Kidney (tissue), 13 donors: ENCODE measurements at regions not wholly inside any gene's neighbourhood (a gene's known extent, or its start where the extent isn't known, plus 50 kb on each side); places are given as distances from the start of the nearest gene placed in this dataset.
"Not testable (repeated sequence)": the region's sequence is repeated elsewhere in the genome, so short reads cannot be mapped to it uniquely, and the experiment has no call there.

Experiments
- DNase-seq, 5 donors: peaks; one replicate each; pipeline ENCODE4 v3.0.0-alpha.2; 2013 to 2020
- FAIRE-seq: peaks from 2 replicates; lab custom pipeline; 2012; peaks lifted over from hg19 to GRCh38; lab: Jason Lieb, UNC
- H3K27ac ChIP-seq, 2 donors: one replicate each; pipeline ENCODE4 v1.7.0; 2013; ENCODE audit warnings: low read depth in 2 of 2, low read length in 2 of 2, inconsistent platforms in 1 of 2
- H3K27me3 ChIP-seq: one replicate; pipeline ENCODE4 v1.7.1; 2013; ENCODE audit warnings: low read length, inconsistent platforms; ENCODE audit not compliant: control insufficient read depth, insufficient read depth
- H3K36me3 ChIP-seq, 3 donors: one replicate each; pipeline versions ENCODE4 v1.7.0 to v1.7.1; 2013; ENCODE audit warnings: low read length in 3 of 3, control low read depth in 1 of 3, inconsistent platforms in 1 of 3; ENCODE audit not compliant: insufficient read depth in 3 of 3, control insufficient read depth in 2 of 3
- H3K4me1 ChIP-seq, 3 donors: one replicate each; pipeline versions ENCODE4 v1.7.0 to v1.7.1; 2013; ENCODE audit warnings: low read length in 3 of 3, inconsistent platforms in 1 of 3, low read depth in 1 of 3; ENCODE audit not compliant: control insufficient read depth in 2 of 3, insufficient read depth in 2 of 3
- H3K4me3 ChIP-seq, 3 donors: one replicate each; pipeline versions ENCODE4 v1.7.0 to v1.8.1; 2013; ENCODE audit warnings: low read length in 3 of 3, control low read depth in 1 of 3, inconsistent platforms in 1 of 3
- H3K9ac ChIP-seq, 3 donors: one replicate each; pipeline versions ENCODE4 v1.7.0 to v1.7.1; 2013; ENCODE audit warnings: low read length in 3 of 3, control low read depth in 1 of 3, inconsistent platforms in 1 of 3
- H3K9me3 ChIP-seq, 3 donors: one replicate each; pipeline versions ENCODE4 v1.7.0 to v1.7.1; 2013; ENCODE audit warnings: low read length in 3 of 3, control low read depth in 1 of 3, inconsistent platforms in 1 of 3; ENCODE audit not compliant: control insufficient read depth in 2 of 3, insufficient read depth in 1 of 3
- intact Hi-C: fragments of 100-400 bp; cut with DNase I; formaldehyde crosslinking; loops from one replicate; pipeline ENCODE4 v1.11.1; 2022
- TF ChIP-seq, protein P1 (sequence below): IDR thresholded peaks from 3 replicates; pipeline ENCODE4 v1.5.1; 2012; ENCODE audit warnings: mild to moderate bottlenecking, moderate library complexity, borderline replicate concordance; ENCODE audit not compliant: insufficient read depth; ENCODE audit errors: extremely low read depth
- donor health status: control.
- donor health status: control.
- donor health status: control.
- donor health status: control.
- donor health status: control.
- donor health status: DM: yes; HTN: yes; CAD: no.
- donor health status: Normal renal cell carcinoma (clear cell type).

DNA sequence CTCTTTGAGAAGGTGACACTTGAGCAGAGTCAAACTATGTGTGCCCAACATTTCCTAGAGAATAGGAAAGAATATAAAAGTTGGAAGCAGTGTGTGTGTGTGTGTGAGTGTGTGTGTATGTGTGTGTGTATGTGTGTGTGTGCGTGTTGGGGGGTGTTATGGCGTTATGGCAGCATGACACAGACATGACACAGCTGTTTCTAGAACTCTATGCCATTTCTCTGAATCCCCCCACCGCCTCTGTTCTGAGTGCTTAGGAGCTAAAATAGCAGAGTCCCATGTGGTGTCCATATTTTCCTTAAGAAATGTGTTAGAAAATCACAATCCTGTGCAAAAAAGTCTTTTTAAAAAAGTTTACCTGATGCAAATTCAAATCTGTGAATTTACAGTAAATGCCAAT is 556.1 kb downstream of the RWDD3 start:
- H3K27ac ChIP-seq = no peak overlapping the region
- intact Hi-C loops = no loop called here
- no peaks in the 10 kb centered on the region for H3K9me3 ChIP-seq
- H3K27me3 ChIP-seq = no peaks in the 10 kb centered on the region
- TF ChIP-seq, protein P1, sequence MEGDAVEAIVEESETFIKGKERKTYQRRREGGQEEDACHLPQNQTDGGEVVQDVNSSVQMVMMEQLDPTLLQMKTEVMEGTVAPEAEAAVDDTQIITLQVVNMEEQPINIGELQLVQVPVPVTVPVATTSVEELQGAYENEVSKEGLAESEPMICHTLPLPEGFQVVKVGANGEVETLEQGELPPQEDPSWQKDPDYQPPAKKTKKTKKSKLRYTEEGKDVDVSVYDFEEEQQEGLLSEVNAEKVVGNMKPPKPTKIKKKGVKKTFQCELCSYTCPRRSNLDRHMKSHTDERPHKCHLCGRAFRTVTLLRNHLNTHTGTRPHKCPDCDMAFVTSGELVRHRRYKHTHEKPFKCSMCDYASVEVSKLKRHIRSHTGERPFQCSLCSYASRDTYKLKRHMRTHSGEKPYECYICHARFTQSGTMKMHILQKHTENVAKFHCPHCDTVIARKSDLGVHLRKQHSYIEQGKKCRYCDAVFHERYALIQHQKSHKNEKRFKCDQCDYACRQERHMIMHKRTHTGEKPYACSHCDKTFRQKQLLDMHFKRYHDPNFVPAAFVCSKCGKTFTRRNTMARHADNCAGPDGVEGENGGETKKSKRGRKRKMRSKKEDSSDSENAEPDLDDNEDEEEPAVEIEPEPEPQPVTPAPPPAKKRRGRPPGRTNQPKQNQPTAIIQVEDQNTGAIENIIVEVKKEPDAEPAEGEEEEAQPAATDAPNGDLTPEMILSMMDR = no peak
- no peaks in the 10 kb centered on the region for H3K36me3 ChIP-seq
- no peaks in the 10 kb centered on the region for H3K4me1 ChIP-seq
- FAIRE-seq (no peak), DNase-seq (no peak)
- no peak overlapping the region for H3K4me3 ChIP-seq
- H3K9ac ChIP-seq = no peak overlapping the region

DNA sequence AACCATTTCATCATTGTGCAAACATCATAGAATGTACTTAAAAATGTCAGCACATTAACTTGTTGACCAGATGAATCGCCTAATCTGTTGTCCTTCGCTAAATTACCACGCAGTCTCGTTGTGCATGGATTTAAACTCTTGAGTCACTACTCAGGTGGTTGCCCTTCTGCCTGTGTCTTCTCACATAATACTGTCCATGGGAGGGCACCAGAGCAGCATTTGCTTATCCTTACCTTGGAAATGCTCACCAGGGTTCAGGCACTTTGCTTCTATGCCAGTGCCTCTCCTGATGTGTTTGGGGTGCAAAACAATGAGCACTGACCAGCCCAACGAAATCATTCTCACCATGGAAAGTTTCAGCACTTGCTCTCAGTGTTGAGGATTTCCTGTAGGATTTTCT is 559.9 kb downstream of the RWDD3 start:
- Histone ChIP-seq H3K9ac (no peak overlapping the region), H3K27me3 (no peaks in the 10 kb centered on the region), H3K4me3 (no peak overlapping the region), H3K36me3 (no peaks in the 10 kb centered on the region), H3K9me3 (peaks cover 0 to 2% (median 0%) of the 10 kb centered on the region in 3 donors), H3K27ac (no peak overlapping the region), H3K4me1 (no peaks in the 10 kb centered on the region)
- intact Hi-C loops = no loop called here
- DNase-seq (no peak), FAIRE-seq (no peak)
- TF ChIP-seq, protein P1 = no peak

DNA sequence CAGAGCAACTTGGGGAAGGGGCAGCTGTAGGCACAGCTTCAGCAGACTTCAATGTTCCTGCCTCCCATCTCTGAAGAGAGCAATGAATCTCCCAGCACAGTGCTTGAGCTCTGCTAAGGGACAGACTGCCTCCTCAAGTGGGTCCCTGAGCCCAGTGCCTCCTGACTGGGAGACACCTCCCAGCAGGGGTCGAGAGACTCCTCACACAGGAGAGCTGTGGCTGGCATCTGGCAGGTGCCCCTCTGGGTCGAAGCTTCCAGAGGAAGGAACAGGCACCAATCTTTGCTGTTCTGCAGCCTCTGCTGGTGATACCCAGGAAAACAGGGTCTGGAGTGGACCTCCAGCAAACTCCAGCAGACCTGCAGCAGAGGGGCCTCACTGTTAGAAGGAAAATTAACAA is 563.8 kb downstream of the RWDD3 start:
- H3K27ac ChIP-seq, H3K9ac ChIP-seq, intact Hi-C loops, H3K9me3 ChIP-seq, FAIRE-seq, H3K36me3 ChIP-seq, H3K27me3 ChIP-seq, H3K4me1 ChIP-seq, H3K4me3 ChIP-seq: not testable (repeated sequence)
- peak in 1 of 5 donors; percentile 41 for DNase-seq

DNA sequence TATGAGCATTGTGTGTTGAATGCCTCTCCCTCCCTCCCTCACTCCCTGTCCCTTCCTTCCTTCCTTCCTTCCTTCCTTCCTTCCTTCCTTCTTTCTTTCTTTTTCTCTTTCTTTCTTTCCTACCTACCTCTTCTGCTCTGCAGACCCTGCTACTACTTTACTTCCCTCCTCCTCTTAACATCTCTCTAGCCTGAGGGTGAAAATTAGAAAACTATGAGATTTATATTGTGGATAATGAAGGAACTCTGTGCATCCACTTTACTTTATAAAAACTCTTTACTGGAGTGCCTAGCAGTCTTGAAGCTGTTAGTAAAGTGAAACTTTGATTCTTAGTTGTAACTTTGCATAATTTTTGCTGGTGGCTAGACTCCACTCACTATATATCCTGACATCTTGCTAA is 572.2 kb downstream of the RWDD3 start:
- no peaks in the 10 kb centered on the region for H3K27me3 ChIP-seq
- intact Hi-C loops = no loop called here
- no peaks in the 10 kb centered on the region for H3K9me3 ChIP-seq
- H3K36me3 ChIP-seq = no peaks in the 10 kb centered on the region
- H3K9ac ChIP-seq = no peak overlapping the region
- H3K4me1 ChIP-seq = no peaks in the 10 kb centered on the region
- H3K4me3 ChIP-seq = no peak overlapping the region
- no peak overlapping the region for H3K27ac ChIP-seq
- FAIRE-seq (no peak), DNase-seq (no peak)
- TF ChIP-seq, protein P1 = no peak
